ENCODE measurements at regions not wholly inside any gene's neighbourhood (a gene's known extent, or its start where the extent isn't known, plus 50 kb on each side); places are given as distances from the start of the nearest gene placed in this dataset.
"Not testable (repeated sequence)": the region's sequence is repeated elsewhere in the genome, so short reads cannot be mapped to it uniquely, and the experiment has no call there.

DNA sequence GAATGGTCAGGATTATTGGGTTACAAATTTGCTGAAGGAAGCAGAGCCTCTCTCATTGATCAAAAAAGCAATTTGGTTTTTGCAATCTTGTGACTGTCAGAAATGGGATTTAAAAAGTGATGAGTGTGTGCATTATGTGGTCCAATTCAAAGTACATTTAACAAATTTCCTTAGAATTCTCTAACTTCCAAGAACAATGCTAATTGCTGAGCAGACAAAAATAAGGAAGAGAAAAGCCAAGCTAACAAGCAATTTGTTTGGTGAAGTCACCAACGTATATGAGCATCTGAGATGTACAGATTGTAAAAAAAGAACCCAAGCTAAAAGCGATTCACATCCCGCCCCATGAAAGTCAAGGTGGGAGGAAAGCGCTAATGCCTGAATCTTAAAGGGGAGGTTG is 1643.9 kb downstream of the CDH8 start:
- no peak overlapping the region for H3K4me3 ChIP-seq (ENCODE audit: low read depth, low read length)
- TF ChIP-seq, protein P1, sequence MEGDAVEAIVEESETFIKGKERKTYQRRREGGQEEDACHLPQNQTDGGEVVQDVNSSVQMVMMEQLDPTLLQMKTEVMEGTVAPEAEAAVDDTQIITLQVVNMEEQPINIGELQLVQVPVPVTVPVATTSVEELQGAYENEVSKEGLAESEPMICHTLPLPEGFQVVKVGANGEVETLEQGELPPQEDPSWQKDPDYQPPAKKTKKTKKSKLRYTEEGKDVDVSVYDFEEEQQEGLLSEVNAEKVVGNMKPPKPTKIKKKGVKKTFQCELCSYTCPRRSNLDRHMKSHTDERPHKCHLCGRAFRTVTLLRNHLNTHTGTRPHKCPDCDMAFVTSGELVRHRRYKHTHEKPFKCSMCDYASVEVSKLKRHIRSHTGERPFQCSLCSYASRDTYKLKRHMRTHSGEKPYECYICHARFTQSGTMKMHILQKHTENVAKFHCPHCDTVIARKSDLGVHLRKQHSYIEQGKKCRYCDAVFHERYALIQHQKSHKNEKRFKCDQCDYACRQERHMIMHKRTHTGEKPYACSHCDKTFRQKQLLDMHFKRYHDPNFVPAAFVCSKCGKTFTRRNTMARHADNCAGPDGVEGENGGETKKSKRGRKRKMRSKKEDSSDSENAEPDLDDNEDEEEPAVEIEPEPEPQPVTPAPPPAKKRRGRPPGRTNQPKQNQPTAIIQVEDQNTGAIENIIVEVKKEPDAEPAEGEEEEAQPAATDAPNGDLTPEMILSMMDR (IDR thresholded peaks at IDR 0.05; ENCODE audit: control insufficient read depth, extremely low read depth, insufficient read depth), result no peak
- DNase-seq (ENCODE audit: low read depth), result no peak

DNA sequence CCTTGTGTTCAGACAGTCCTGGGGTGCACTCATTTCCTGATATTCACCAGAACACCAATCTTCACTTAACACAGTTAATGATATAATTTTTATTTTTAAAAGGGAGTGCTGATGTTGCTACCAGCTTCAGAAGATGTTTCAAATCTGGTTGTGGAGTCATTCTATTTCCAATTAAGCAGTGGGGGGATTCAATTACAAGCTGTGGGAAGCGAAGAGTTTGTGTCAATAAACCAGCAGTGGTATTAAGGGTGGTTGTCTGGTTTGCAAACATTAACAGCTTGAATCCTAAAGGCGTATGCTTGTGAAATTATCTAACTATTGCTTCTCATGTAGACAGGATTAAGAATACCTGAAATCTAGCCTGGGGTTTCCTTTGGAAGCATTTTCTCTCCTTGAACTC is 1637.5 kb upstream of the GOT2 start:
- no peak overlapping the region for H3K4me3 ChIP-seq (ENCODE audit: low read depth, low read length)
- DNase-seq (ENCODE audit: low read depth), result no peak
- TF ChIP-seq, protein P1 (IDR thresholded peaks at IDR 0.05; ENCODE audit: control insufficient read depth, extremely low read depth, insufficient read depth), result no peak

DNA sequence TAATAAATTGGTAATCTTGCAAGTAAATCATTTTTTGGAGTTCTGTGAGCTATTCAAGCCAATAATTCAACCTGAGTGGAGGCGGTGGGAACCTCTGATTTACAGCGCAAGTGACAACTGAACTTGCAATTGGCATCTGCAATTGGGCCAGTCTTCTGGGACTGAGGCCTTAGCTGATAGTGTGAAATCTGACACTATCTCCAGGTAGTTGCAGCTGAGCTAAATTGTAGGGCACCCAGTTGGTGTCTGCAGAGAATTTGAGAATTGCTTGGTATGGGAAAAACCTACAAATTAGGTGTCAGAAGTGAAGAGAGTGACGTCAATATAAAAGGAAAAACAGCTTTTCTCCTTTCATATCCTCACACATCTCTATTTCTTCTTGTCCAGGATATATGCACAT is 1633.6 kb upstream of the GOT2 start:
- H3K4me3 ChIP-seq (ENCODE audit: low read depth, low read length), result no peak overlapping the region
- DNase-seq (ENCODE audit: low read depth), result no peak
- TF ChIP-seq, protein P1 (IDR thresholded peaks at IDR 0.05; ENCODE audit: control insufficient read depth, extremely low read depth, insufficient read depth), result no peak

DNA sequence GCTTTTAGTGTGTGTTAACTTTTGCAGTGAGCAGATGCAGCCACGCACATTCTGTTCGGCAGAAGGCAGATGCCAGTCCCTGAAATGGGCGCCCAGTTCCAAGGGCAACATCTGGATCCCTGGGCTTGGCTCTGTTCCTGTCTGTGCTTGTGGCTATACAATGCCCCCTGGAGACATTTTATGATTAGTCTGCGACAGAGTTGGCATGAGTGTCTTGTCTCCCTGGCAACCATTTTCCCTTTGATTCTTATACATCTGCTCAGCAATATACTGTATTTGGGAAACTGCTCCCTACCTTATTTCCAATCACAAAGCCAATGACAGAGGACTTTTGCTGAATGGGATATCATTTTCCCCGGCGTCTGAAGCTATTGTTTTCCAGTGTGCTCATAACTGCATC is 1629.5 kb upstream of the GOT2 start:
- H3K4me3 ChIP-seq (ENCODE audit: low read depth, low read length), result no peak overlapping the region
- DNase-seq (ENCODE audit: low read depth), result no peak
- TF ChIP-seq, protein P1 (IDR thresholded peaks at IDR 0.05; ENCODE audit: control insufficient read depth, extremely low read depth, insufficient read depth), result no peak

DNA sequence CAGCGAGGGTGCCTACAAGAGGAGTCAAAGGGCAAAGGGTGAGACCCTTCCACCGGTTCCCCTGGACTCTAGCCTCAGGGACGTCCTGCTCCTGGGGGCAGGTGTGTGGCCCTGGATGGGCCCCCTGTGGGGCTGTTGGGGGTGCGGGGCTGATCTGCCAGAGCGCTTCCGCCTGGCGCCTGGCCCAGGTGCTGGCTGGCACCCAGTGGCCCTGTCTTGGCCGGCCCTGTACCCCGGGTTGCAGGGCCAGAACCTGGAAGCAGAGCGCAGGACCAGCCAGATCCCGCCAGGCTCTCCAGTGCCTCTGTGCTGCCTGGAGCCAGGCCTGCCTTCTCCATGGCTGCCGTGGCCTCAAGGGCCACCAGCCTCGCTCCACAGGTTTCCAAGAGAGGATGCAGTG is 1625.8 kb upstream of the GOT2 start:
- H3K4me3 ChIP-seq (ENCODE audit: low read depth, low read length); DNase-seq (ENCODE audit: low read depth): not testable (repeated sequence)

DNA sequence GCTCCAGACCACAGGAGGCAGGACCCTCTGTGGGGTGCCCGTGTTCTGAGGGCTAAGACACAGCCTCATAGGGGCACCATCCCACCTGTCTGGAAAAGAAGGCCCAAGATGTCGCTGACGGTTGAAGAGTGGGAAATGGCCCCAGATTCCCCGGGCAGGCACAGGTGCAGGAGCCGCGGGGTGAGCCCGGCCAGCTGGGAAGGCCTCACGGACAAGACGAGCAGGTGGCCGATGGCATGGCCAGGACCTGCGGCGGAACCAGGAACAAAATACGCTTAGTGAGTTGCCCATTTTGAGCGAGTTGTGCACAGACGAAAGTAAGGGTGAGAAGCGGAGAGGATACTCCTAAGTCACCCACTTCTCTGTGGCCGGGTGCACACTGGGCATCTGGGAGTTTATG is 1625.3 kb upstream of the GOT2 start:
- DNase-seq (ENCODE audit: low read depth); H3K4me3 ChIP-seq (ENCODE audit: low read depth, low read length): not testable (repeated sequence)

DNA sequence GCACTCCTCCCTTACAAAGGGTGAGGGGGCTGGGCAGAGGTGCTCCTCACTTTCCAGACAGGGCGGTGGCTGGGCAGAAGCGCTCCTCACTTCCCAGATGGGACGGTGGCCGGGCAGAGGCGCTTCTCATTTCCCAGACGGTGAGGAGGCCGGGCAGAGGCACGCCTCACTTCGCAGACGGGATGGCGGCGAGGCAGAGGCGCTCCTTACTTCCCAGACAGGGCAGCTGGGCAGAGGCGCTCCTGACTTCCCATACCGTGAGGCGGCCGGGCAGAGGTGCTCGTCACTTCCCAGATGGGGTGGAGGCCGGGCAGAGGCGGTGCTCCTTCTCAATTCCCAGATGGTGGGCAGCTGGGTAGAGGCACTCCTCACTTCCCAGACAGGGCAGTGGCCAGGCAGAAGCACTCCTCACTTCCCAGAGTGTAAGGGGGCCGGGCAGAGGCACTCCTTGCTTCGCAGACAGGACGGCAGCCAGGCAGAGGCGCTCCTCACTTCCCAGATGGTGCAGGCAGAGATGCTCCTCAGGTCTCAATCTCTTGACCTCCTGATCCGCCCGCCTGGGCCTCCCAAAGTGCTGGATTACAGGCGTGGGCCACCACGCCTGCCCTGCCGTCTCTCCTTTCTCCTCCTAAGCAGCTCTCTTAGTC is 1623.9 kb upstream of the GOT2 start:
- H3K4me3 ChIP-seq (ENCODE audit: low read depth, low read length); DNase-seq (ENCODE audit: low read depth): not testable (repeated sequence)

DNA sequence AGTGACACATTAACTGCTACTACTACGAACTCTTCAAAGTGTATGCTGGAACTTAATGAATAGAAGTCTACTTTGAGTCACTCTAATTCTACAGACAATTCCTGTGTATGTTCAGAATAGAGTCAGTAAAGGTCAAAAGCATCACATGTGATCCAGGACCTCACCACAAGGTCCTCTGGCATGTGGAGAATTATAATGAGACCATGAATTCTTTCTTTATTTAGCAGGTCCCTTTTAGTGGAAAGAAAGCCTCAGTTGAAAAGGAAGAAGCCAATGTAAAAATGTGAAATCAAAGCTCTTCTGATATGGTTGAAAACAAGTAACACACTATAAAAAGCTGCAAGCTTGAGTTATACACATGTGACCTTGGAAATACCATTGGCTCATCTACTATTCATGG is 1612.1 kb upstream of the GOT2 start:
- H3K4me3 ChIP-seq (ENCODE audit: low read depth, low read length), result no peak overlapping the region
- no peak for DNase-seq (ENCODE audit: low read depth)
- TF ChIP-seq, protein P1 (IDR thresholded peaks at IDR 0.05; ENCODE audit: control insufficient read depth, extremely low read depth, insufficient read depth), result no peak

DNA sequence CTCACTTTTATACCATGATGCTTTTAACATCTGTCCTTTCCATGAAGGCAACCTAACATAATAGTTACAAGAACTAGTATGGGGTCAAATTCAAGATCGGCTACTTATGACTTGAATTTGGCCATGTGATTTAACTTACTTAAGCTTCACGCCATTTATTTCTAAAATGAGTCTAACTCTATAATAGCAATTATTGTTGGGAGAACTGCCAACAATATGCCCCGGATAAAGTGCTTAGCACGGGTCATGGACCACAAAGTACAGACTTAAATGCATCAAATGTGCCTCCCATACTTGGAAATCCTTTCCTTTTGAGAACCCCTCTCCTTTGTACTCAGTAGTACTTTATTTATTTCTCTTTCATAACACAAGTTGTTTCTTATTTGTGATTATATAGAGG is 1603.6 kb upstream of the GOT2 start:
- H3K4me3 ChIP-seq (ENCODE audit: low read depth, low read length), result no peak overlapping the region
- TF ChIP-seq, protein P1 (IDR thresholded peaks at IDR 0.05; ENCODE audit: control insufficient read depth, extremely low read depth, insufficient read depth), result no peak
- DNase-seq (ENCODE audit: low read depth), result no peak

All from LNCaP clone FGC (cell line).